NB4 (cell line): ENCODE measurements at regions not wholly inside any gene's neighbourhood (a gene's known extent, or its start where the extent isn't known, plus 50 kb on each side); places are given as distances from the start of the nearest gene placed in this dataset.

Experiments
- DNase-seq: peaks from one replicate; pipeline ENCODE4 v3.0.0; 2010; ENCODE audit warnings: low read depth
- H3K4me3 ChIP-seq: one replicate; pipeline ENCODE4 v1.5.1; 2011; ENCODE audit warnings: mild to moderate bottlenecking, low read depth, low read length, moderate library complexity
- CTCF ChIP-seq: IDR thresholded peaks from one replicate; pipeline ENCODE4 v1.5.1; 2012; ENCODE audit warnings: low read depth, low read length
- MAX ChIP-seq: IDR thresholded peaks from 2 replicates; pipeline ENCODE4 v1.6.1; 2011; ENCODE audit warnings: low read depth, low read length
- MYC ChIP-seq: IDR thresholded peaks from 2 replicates; pipeline ENCODE4 v1.6.1; 2011; ENCODE audit warnings: low read depth, low read length
- POLR2A ChIP-seq: IDR thresholded peaks from 2 replicates; pipeline ENCODE4 v1.6.1; 2011; ENCODE audit warnings: mild to moderate bottlenecking; ENCODE audit not compliant: insufficient read length; ENCODE audit errors: extremely low read depth

- peak; percentile 5 for DNase-seq
- no peak for TF ChIP-seq CTCF
- no peak for TF ChIP-seq MYC
- no peak for TF ChIP-seq MAX
- no peak for TF ChIP-seq POLR2A
- H3K4me3 ChIP-seq = no peak overlapping the region
Measured at GRCh38 chr13:54445453-54445852, 1416.8 kb downstream of the OLFM4 start.

- no peak overlapping the region for H3K4me3 ChIP-seq
- no peak for TF ChIP-seq CTCF
- no peak for TF ChIP-seq MAX
- no peak for TF ChIP-seq POLR2A
- no peak for TF ChIP-seq MYC
- no peak for DNase-seq
Measured at GRCh38 chr13:54445865-54446264, 1417.3 kb downstream of the OLFM4 start.

GRCh38 chr13:54449922-54450321, 1421.3 kb downstream of the OLFM4 start:
- no peak for DNase-seq
- no peak overlapping the region for H3K4me3 ChIP-seq
- TF ChIP-seq MYC (no peak), POLR2A (no peak), MAX (no peak), CTCF (peak; percentile 17)

GRCh38 chr13:54484166-54484565, 1455.6 kb downstream of the OLFM4 start:
- no peak for TF ChIP-seq MAX
- no peak for TF ChIP-seq POLR2A
- no peak for TF ChIP-seq CTCF
- TF ChIP-seq MYC = no peak

GRCh38 chr13:54486421-54487166, 1458.0 kb downstream of the OLFM4 start:
- TF ChIP-seq MYC = no peak
- TF ChIP-seq POLR2A = no peak
- TF ChIP-seq MAX = no peak
- TF ChIP-seq CTCF = no peak
- no peak for DNase-seq
- no peak overlapping the region for H3K4me3 ChIP-seq

More at GRCh38 chr13:54484166-54484565, 1455.6 kb downstream of the OLFM4 start:
- no peak for DNase-seq
- H3K4me3 ChIP-seq = no peak overlapping the region
